ENCODE measurements at regions not wholly inside any gene's neighbourhood (a gene's known extent, or its start where the extent isn't known, plus 50 kb on each side); places are given as distances from the start of the nearest gene placed in this dataset.

- TF ChIP-seq CTCF (IDR thresholded peaks at IDR 0.05) (no peak), EZH2 (IDR thresholded peaks at IDR 0.05) (no peak), EZH2phosphoT487 (IDR thresholded peaks at IDR 0.05) (no peak)
Observed at GRCh38 chr6:168925671-168926070, 328.0 kb downstream of the THBS2 start.
